ENCODE measurements at regions not wholly inside any gene's neighbourhood (a gene's known extent, or its start where the extent isn't known, plus 50 kb on each side); places are given as distances from the start of the nearest gene placed in this dataset.
A peak's percentile ranks its signal among the peaks of the same experiment; 100 is the strongest.
"Not testable (repeated sequence)": the region's sequence is repeated elsewhere in the genome, so short reads cannot be mapped to it uniquely, and the experiment has no call there.

- no peak for DNase-seq (ENCODE audit: low read depth in 2 of 3, low spot score in 2 of 3)
These were observed 602.8 kb downstream of the KCNT2 start for GRCh38 chr1:196005426-196005825.

- DNase-seq (ENCODE audit: low read depth in 2 of 3, low spot score in 2 of 3) = not testable (repeated sequence)
These were observed 603.9 kb downstream of the KCNT2 start for GRCh38 chr1:196004388-196004787.

GRCh38 chr1:196002906-196003305 lies 605.3 kb downstream of the KCNT2 start:
- DNase-seq (ENCODE audit: low read depth in 2 of 3, low spot score in 2 of 3) = no peak

- not testable (repeated sequence) for DNase-seq (ENCODE audit: low read depth in 2 of 3, low spot score in 2 of 3)
These were observed 605.9 kb downstream of the KCNT2 start for GRCh38 chr1:196002296-196002695.

- DNase-seq (ENCODE audit: low read depth in 2 of 3, low spot score in 2 of 3) = no peak
These were observed 607.1 kb downstream of the KCNT2 start for GRCh38 chr1:196001188-196001587.

GRCh38 chr1:195999022-195999421 lies 609.2 kb downstream of the KCNT2 start:
- no peak for DNase-seq (ENCODE audit: low read depth in 2 of 3, low spot score in 2 of 3)

GRCh38 chr1:195981448-195982139 lies 626.6 kb downstream of the KCNT2 start:
- no peak for DNase-seq (ENCODE audit: low read depth in 2 of 3, low spot score in 2 of 3)

- no peak for DNase-seq (ENCODE audit: low read depth in 2 of 3, low spot score in 2 of 3)
These were observed 628.6 kb downstream of the KCNT2 start for GRCh38 chr1:195979646-195980045.

GRCh38 chr1:195973311-195973904 lies 634.8 kb downstream of the KCNT2 start:
- no peak for DNase-seq (ENCODE audit: low read depth in 2 of 3, low spot score in 2 of 3)

GRCh38 chr1:195971589-195971988 lies 636.7 kb downstream of the KCNT2 start:
- DNase-seq (ENCODE audit: low read depth in 2 of 3, low spot score in 2 of 3) = no peak

GRCh38 chr1:195970209-195970608 lies 638.0 kb downstream of the KCNT2 start:
- DNase-seq (ENCODE audit: low read depth in 2 of 3, low spot score in 2 of 3) = no peak

- no peak for DNase-seq (ENCODE audit: low read depth in 2 of 3, low spot score in 2 of 3)
These were observed 642.8 kb downstream of the KCNT2 start for GRCh38 chr1:195965475-195965874.

- DNase-seq (ENCODE audit: low read depth in 2 of 3, low spot score in 2 of 3) = no peak
These were observed 643.2 kb downstream of the KCNT2 start for GRCh38 chr1:195965036-195965435.

GRCh38 chr1:195964516-195964915 lies 643.7 kb downstream of the KCNT2 start:
- no peak for DNase-seq (ENCODE audit: low read depth in 2 of 3, low spot score in 2 of 3)

GRCh38 chr1:195962051-195962450 lies 646.2 kb downstream of the KCNT2 start:
- no peak for DNase-seq (ENCODE audit: low read depth in 2 of 3, low spot score in 2 of 3)

- DNase-seq (ENCODE audit: low read depth in 2 of 3, low spot score in 2 of 3) = no peak
These were observed 647.7 kb downstream of the KCNT2 start for GRCh38 chr1:195960580-195960979.

- no peak for DNase-seq (ENCODE audit: low read depth in 2 of 3, low spot score in 2 of 3)
These were observed 650.1 kb downstream of the KCNT2 start for GRCh38 chr1:195958131-195958530.

- no peak for DNase-seq (ENCODE audit: low read depth in 2 of 3, low spot score in 2 of 3)
These were observed 651.4 kb downstream of the KCNT2 start for GRCh38 chr1:195956845-195957244.

- DNase-seq (ENCODE audit: low read depth in 2 of 3, low spot score in 2 of 3) = no peak
These were observed 653.4 kb downstream of the KCNT2 start for GRCh38 chr1:195954848-195955247.

- DNase-seq (ENCODE audit: low read depth in 2 of 3, low spot score in 2 of 3) = no peak
These were observed 656.9 kb downstream of the KCNT2 start for GRCh38 chr1:195951313-195951712.

- DNase-seq (ENCODE audit: low read depth in 2 of 3, low spot score in 2 of 3) = no peak
These were observed 659.9 kb downstream of the KCNT2 start for GRCh38 chr1:195948123-195948895.

- peak in 1 of 3 donors; percentile 2 for DNase-seq (ENCODE audit: low read depth in 2 of 3, low spot score in 2 of 3)
These were observed 661.7 kb downstream of the KCNT2 start for GRCh38 chr1:195946500-195946899.

Measured in hematopoietic multipotent progenitor cell (in vitro differentiated cells).